ENCODE measurements at regions not wholly inside any gene's neighbourhood (a gene's known extent, or its start where the extent isn't known, plus 50 kb on each side); places are given as distances from the start of the nearest gene placed in this dataset.

DNA sequence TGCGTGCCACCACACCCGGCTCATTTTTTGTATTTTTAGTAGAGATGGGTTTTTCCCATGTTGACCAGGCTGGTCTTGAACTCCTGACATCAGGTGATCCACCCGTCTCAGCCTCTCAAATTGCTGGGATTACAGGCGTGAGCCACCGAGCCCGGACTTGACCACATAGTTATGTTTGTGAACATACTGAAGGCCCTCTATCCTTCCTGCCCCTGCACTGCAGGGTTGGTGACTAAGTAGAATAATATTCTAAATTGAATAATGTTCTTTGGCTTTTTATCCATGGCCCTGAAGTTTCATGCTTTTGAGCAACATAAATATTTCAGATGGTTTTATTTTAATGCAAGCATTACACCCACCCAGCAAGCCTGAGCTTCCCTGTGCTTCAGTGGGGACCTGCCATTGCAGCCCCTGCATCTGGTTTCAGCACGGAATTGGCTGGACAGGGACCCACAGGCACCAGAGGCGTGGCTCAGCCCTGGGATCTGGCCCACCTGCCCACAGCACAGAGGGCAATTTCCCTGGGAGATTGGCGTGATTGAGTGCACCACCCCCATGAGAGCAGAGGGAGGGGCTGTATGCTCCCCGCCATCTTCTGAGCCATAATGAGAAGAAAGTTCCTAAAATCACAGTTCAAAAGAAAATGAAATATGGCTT lies 460.5 kb downstream of the BRD1 start:
- no peak for TF ChIP-seq TCF4 (CRISPR knock-in tag; IDR thresholded peaks at IDR 0.05; ENCODE audit: borderline replicate concordance)
- no peak for TF ChIP-seq ZNF565 (CRISPR knock-in tag; conservative IDR thresholded peaks at IDR 0.05; ENCODE audit: low read depth)
- TF ChIP-seq, protein P1, sequence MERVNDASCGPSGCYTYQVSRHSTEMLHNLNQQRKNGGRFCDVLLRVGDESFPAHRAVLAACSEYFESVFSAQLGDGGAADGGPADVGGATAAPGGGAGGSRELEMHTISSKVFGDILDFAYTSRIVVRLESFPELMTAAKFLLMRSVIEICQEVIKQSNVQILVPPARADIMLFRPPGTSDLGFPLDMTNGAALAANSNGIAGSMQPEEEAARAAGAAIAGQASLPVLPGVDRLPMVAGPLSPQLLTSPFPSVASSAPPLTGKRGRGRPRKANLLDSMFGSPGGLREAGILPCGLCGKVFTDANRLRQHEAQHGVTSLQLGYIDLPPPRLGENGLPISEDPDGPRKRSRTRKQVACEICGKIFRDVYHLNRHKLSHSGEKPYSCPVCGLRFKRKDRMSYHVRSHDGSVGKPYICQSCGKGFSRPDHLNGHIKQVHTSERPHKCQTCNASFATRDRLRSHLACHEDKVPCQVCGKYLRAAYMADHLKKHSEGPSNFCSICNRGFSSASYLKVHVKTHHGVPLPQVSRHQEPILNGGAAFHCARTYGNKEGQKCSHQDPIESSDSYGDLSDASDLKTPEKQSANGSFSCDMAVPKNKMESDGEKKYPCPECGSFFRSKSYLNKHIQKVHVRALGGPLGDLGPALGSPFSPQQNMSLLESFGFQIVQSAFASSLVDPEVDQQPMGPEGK (CRISPR knock-in tag; IDR thresholded peaks at IDR 0.05; ENCODE audit: borderline replicate concordance): no peak
- TF ChIP-seq ZNF70 (CRISPR knock-in tag; IDR thresholded peaks at IDR 0.05): no peak
- no peak; the same call in 2 of the 3 replicates for ATAC-seq

GRCh38 chr22:49366437-49366836 lies 461.2 kb downstream of the BRD1 start:
- TF ChIP-seq, protein P2, sequence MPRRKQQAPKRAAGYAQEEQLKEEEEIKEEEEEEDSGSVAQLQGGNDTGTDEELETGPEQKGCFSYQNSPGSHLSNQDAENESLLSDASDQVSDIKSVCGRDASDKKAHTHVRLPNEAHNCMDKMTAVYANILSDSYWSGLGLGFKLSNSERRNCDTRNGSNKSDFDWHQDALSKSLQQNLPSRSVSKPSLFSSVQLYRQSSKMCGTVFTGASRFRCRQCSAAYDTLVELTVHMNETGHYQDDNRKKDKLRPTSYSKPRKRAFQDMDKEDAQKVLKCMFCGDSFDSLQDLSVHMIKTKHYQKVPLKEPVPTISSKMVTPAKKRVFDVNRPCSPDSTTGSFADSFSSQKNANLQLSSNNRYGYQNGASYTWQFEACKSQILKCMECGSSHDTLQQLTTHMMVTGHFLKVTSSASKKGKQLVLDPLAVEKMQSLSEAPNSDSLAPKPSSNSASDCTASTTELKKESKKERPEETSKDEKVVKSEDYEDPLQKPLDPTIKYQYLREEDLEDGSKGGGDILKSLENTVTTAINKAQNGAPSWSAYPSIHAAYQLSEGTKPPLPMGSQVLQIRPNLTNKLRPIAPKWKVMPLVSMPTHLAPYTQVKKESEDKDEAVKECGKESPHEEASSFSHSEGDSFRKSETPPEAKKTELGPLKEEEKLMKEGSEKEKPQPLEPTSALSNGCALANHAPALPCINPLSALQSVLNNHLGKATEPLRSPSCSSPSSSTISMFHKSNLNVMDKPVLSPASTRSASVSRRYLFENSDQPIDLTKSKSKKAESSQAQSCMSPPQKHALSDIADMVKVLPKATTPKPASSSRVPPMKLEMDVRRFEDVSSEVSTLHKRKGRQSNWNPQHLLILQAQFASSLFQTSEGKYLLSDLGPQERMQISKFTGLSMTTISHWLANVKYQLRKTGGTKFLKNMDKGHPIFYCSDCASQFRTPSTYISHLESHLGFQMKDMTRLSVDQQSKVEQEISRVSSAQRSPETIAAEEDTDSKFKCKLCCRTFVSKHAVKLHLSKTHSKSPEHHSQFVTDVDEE (CRISPR knock-in tag; IDR thresholded peaks at IDR 0.05): no peak
- no peak for TF ChIP-seq TCF4 (CRISPR knock-in tag; IDR thresholded peaks at IDR 0.05; ENCODE audit: borderline replicate concordance)
- TF ChIP-seq TOX (CRISPR knock-in tag; IDR thresholded peaks at IDR 0.05; ENCODE audit: borderline replicate concordance): no peak
- TF ChIP-seq, protein P3, sequence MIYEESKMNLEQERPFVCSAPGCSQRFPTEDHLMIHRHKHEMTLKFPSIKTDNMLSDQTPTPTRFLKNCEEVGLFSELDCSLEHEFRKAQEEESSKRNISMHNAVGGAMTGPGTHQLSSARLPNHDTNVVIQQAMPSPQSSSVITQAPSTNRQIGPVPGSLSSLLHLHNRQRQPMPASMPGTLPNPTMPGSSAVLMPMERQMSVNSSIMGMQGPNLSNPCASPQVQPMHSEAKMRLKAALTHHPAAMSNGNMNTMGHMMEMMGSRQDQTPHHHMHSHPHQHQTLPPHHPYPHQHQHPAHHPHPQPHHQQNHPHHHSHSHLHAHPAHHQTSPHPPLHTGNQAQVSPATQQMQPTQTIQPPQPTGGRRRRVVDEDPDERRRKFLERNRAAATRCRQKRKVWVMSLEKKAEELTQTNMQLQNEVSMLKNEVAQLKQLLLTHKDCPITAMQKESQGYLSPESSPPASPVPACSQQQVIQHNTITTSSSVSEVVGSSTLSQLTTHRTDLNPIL (CRISPR knock-in tag; IDR thresholded peaks at IDR 0.05; ENCODE audit: low read depth): no peak
- no peak for TF ChIP-seq BACH2 (CRISPR knock-in tag; IDR thresholded peaks at IDR 0.05; ENCODE audit: borderline replicate concordance)
- TF ChIP-seq CSDC2 (CRISPR knock-in tag; IDR thresholded peaks at IDR 0.05): no peak
- no peak for TF ChIP-seq RARB (CRISPR knock-in tag; IDR thresholded peaks at IDR 0.05)
- TF ChIP-seq ZFP30 (CRISPR knock-in tag; IDR thresholded peaks at IDR 0.05): no peak
- no peak for TF ChIP-seq ZNF8 (CRISPR knock-in tag; IDR thresholded peaks at IDR 0.05)
- TF ChIP-seq POU6F1 (CRISPR knock-in tag; IDR thresholded peaks at IDR 0.05; ENCODE audit: borderline replicate concordance, low read depth): no peak
- TF ChIP-seq OSR1 (CRISPR knock-in tag; IDR thresholded peaks at IDR 0.05): no peak
- TF ChIP-seq ARNTL (CRISPR knock-in tag; IDR thresholded peaks at IDR 0.05; ENCODE audit: borderline replicate concordance, low read depth): no peak
- no peak for TF ChIP-seq ZC3H10 (CRISPR knock-in tag; IDR thresholded peaks at IDR 0.05)
- no peak for TF ChIP-seq ISL1 (CRISPR knock-in tag; IDR thresholded peaks at IDR 0.05)
- TF ChIP-seq ZNF70 (CRISPR knock-in tag; IDR thresholded peaks at IDR 0.05): no peak
- no peak for TF ChIP-seq ZNF565 (CRISPR knock-in tag; conservative IDR thresholded peaks at IDR 0.05; ENCODE audit: low read depth)
- no peak for TF ChIP-seq ZFP3 (CRISPR knock-in tag; IDR thresholded peaks at IDR 0.05)
- ATAC-seq: no peak

GRCh38 chr22:49365910-49366309 lies 461.8 kb downstream of the BRD1 start:
- TF ChIP-seq GLIS3 (CRISPR knock-in tag; IDR thresholded peaks at IDR 0.05): no peak
- no peak for TF ChIP-seq CSDC2 (CRISPR knock-in tag; IDR thresholded peaks at IDR 0.05)
- TF ChIP-seq TOX (CRISPR knock-in tag; IDR thresholded peaks at IDR 0.05; ENCODE audit: borderline replicate concordance): no peak
- no peak for TF ChIP-seq TCF4 (CRISPR knock-in tag; IDR thresholded peaks at IDR 0.05; ENCODE audit: borderline replicate concordance)
- TF ChIP-seq CSRNP3 (CRISPR knock-in tag; IDR thresholded peaks at IDR 0.05): no peak
- TF ChIP-seq ESRRG (CRISPR knock-in tag; IDR thresholded peaks at IDR 0.05): no peak
- TF ChIP-seq BACH2 (CRISPR knock-in tag; IDR thresholded peaks at IDR 0.05; ENCODE audit: borderline replicate concordance): no peak
- TF ChIP-seq RARB (CRISPR knock-in tag; IDR thresholded peaks at IDR 0.05): no peak
- TF ChIP-seq POU6F1 (CRISPR knock-in tag; IDR thresholded peaks at IDR 0.05; ENCODE audit: borderline replicate concordance, low read depth): no peak
- no peak for TF ChIP-seq SNAI2 (CRISPR knock-in tag; IDR thresholded peaks at IDR 0.05)
- ATAC-seq: no peak

Measured in SK-N-SH treated with all-trans-retinoic acid at 6 μM for 48 hours (cell line).